ENCODE measurements at regions not wholly inside any gene's neighbourhood (a gene's known extent, or its start where the extent isn't known, plus 50 kb on each side); places are given as distances from the start of the nearest gene placed in this dataset.

DNA sequence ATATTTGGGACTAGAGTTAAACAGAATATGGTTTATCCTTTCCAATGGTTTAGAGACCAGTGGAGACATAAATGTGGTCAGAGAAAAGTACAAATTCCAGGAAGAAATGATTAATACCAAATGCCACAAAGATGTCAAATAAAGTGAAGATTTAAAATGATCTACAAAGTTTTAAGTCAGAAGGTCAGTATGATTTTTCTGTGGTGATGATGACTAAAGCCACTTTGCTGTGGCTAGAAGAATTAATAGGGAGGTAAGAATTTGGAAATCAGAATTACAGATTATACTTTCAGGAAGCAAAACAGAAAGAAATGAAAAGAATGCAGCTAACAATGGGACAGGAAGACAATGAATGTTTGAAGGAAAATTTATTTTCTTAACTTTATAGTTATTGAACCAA lies 91.5 kb upstream of the CDH7 start:
- Histone ChIP-seq H2BK120ac (ENCODE audit: low read depth, low read length, poor library complexity, severe bottlenecking) (no peak overlapping the region), H3T11ph (ENCODE audit: low read length) (no peak overlapping the region), H4K5ac (ENCODE audit: insufficient read length, low read depth, low read length) (no peak overlapping the region), H3K27me3 (ENCODE audit: insufficient read depth, low read length) (no peaks in the 10 kb centered on the region), H3K27ac (ENCODE audit: insufficient read length, low read depth, low read length) (no peak overlapping the region), H2BK15ac (ENCODE audit: low read depth, low read length) (no peak overlapping the region), H2BK20ac (ENCODE audit: low read depth, low read length, poor library complexity, severe bottlenecking) (no peak overlapping the region), H2BK5ac (ENCODE audit: insufficient read length, low read length) (no peak overlapping the region), H3K4me2 (ENCODE audit: insufficient read depth, insufficient read length, low read length) (no peak overlapping the region), H3K14ac (ENCODE audit: insufficient read depth, low read length) (no peak overlapping the region), H3K79me1 (ENCODE audit: insufficient read depth, low read depth, low read length, poor library complexity, severe bottlenecking) (no peaks in the 10 kb centered on the region), H3K79me2 (ENCODE audit: insufficient read depth, low read length) (no peaks in the 10 kb centered on the region), H3K23ac (ENCODE audit: insufficient read length, low read depth, low read length) (no peak overlapping the region), H3K56ac (ENCODE audit: insufficient read length, low read depth, low read length) (no peak overlapping the region), H4K91ac (ENCODE audit: insufficient read length, low read depth, low read length) (no peak overlapping the region), H2BK12ac (ENCODE audit: insufficient read length, low read depth, low read length) (no peak overlapping the region), H4K8ac (replicated peaks; ENCODE audit: insufficient read length, low read depth, low read length) (no peak overlapping the region), H3K4me1 (ENCODE audit: insufficient read depth, low read length) (no peaks in the 10 kb centered on the region), H3K23me2 (ENCODE audit: insufficient read length, low read depth, low read length, poor library complexity, severe bottlenecking) (no peaks in the 10 kb centered on the region), H2AFZ (ENCODE audit: low read length) (no peak overlapping the region), H2AK5ac (ENCODE audit: insufficient read length, low read length) (no peak overlapping the region), H3K9ac (ENCODE audit: extremely low read depth, insufficient read length, low read length) (no peak overlapping the region), H4K20me1 (ENCODE audit: control insufficient read depth, insufficient read depth, insufficient read length) (no peaks in the 10 kb centered on the region), H3K4ac (ENCODE audit: low read depth, low read length) (no peak overlapping the region), H3K18ac (ENCODE audit: insufficient read length, low read depth, low read length) (no peak overlapping the region), H3K9me3 (ENCODE audit: control insufficient read depth, low read depth, low read length) (no peaks in the 10 kb centered on the region)
- TF ChIP-seq, protein P1, sequence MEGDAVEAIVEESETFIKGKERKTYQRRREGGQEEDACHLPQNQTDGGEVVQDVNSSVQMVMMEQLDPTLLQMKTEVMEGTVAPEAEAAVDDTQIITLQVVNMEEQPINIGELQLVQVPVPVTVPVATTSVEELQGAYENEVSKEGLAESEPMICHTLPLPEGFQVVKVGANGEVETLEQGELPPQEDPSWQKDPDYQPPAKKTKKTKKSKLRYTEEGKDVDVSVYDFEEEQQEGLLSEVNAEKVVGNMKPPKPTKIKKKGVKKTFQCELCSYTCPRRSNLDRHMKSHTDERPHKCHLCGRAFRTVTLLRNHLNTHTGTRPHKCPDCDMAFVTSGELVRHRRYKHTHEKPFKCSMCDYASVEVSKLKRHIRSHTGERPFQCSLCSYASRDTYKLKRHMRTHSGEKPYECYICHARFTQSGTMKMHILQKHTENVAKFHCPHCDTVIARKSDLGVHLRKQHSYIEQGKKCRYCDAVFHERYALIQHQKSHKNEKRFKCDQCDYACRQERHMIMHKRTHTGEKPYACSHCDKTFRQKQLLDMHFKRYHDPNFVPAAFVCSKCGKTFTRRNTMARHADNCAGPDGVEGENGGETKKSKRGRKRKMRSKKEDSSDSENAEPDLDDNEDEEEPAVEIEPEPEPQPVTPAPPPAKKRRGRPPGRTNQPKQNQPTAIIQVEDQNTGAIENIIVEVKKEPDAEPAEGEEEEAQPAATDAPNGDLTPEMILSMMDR (conservative IDR thresholded peaks at IDR 0.05): no peak
- no peak for DNase-seq
- Mint-ChIP-seq H3K4me3 (no peak overlapping the region), H3K9me3 (no peaks in the 10 kb centered on the region), H3K27ac (no peak overlapping the region), H3K36me3 (ENCODE audit: insufficient read depth in 1 of 3, low read depth in 3 of 3) (no peaks in the 10 kb centered on the region), H3K27me3 (ENCODE audit: low read depth) (0 out of 2 replicates have a peak, but pooled peaks cover 1% of the 10 kb centered on the region), H3K4me1 (peaks cover 3 to 8% of the 10 kb centered on the region in 2 experiments; a peak in 3 of 4 replicates)
